ENCODE measurements at regions not wholly inside any gene's neighbourhood (a gene's known extent, or its start where the extent isn't known, plus 50 kb on each side); places are given as distances from the start of the nearest gene placed in this dataset.

- DNase-seq (ENCODE audit: low read depth, low spot score): no peak
Measured at GRCh38 chr13:106241974-106242953, 293.2 kb downstream of the EFNB2 start.

- DNase-seq (ENCODE audit: low read depth, low spot score): no peak
Measured at GRCh38 chr13:106238690-106239089, 296.8 kb downstream of the EFNB2 start.

- no peak for DNase-seq (ENCODE audit: low read depth, low spot score)
Measured at GRCh38 chr13:106234636-106235035, 300.8 kb downstream of the EFNB2 start.

- no peak for DNase-seq (ENCODE audit: low read depth, low spot score)
Measured at GRCh38 chr13:106233134-106233735, 302.2 kb downstream of the EFNB2 start.

- DNase-seq (ENCODE audit: low read depth, low spot score): peak; percentile 46
Measured at GRCh38 chr13:106232681-106233080, 302.8 kb downstream of the EFNB2 start.

- peak; percentile 22 for DNase-seq (ENCODE audit: low read depth, low spot score)
Measured at GRCh38 chr13:106230450-106230849, 305.0 kb downstream of the EFNB2 start.

GRCh38 chr13:106225126-106225525, 310.3 kb downstream of the EFNB2 start:
- no peak for DNase-seq (ENCODE audit: low read depth, low spot score)

- DNase-seq (ENCODE audit: low read depth, low spot score): no peak
Measured at GRCh38 chr13:106220211-106220610, 315.3 kb downstream of the EFNB2 start.

- peak; percentile 10 for DNase-seq (ENCODE audit: low read depth, low spot score)
Measured at GRCh38 chr13:106213028-106213757, 322.3 kb downstream of the EFNB2 start.

GRCh38 chr13:106212386-106213010, 323.0 kb downstream of the EFNB2 start:
- no peak for DNase-seq (ENCODE audit: low read depth, low spot score)

GRCh38 chr13:106210324-106210723, 325.1 kb downstream of the EFNB2 start:
- no peak for DNase-seq (ENCODE audit: low read depth, low spot score)

- DNase-seq (ENCODE audit: low read depth, low spot score): peak; percentile 17
Measured at GRCh38 chr13:106205871-106206270, 329.6 kb downstream of the EFNB2 start.

- no peak for DNase-seq (ENCODE audit: low read depth, low spot score)
Measured at GRCh38 chr13:106197496-106197895, 338.0 kb downstream of the EFNB2 start.

GRCh38 chr13:106187501-106188095, 347.9 kb downstream of the EFNB2 start:
- DNase-seq (ENCODE audit: low read depth, low spot score): no peak

GRCh38 chr13:106187101-106187500, 348.4 kb downstream of the EFNB2 start:
- DNase-seq (ENCODE audit: low read depth, low spot score): no peak

- peak; percentile 27 for DNase-seq (ENCODE audit: low read depth, low spot score)
Measured at GRCh38 chr13:106186366-106187030, 349.0 kb downstream of the EFNB2 start.

GRCh38 chr13:106184790-106185189, 350.7 kb downstream of the EFNB2 start:
- DNase-seq (ENCODE audit: low read depth, low spot score): no peak

- no peak for DNase-seq (ENCODE audit: low read depth, low spot score)
Measured at GRCh38 chr13:106183410-106184065, 351.9 kb downstream of the EFNB2 start.

GRCh38 chr13:106182404-106182803, 353.1 kb downstream of the EFNB2 start:
- peak; percentile 74 for DNase-seq (ENCODE audit: low read depth, low spot score)

- no peak for DNase-seq (ENCODE audit: low read depth, low spot score)
Measured at GRCh38 chr13:106178816-106179215, 356.6 kb downstream of the EFNB2 start.
